AG09309 (cell line): ENCODE measurements at regions not wholly inside any gene's neighbourhood (a gene's known extent, or its start where the extent isn't known, plus 50 kb on each side); places are given as distances from the start of the nearest gene placed in this dataset.

Experiments used
- DNase-seq: peaks from one replicate; pipeline ENCODE4 v3.0.0-alpha.2; 2010; ENCODE audit warnings: low read depth
- H3K4me3 ChIP-seq: 2 replicates; pipeline ENCODE4 v1.5.1; 2011; ENCODE audit warnings: mild to moderate bottlenecking, low read depth, low read length, moderate library complexity; ENCODE audit not compliant: control insufficient read depth
- TF ChIP-seq, protein P1 (sequence below): IDR thresholded peaks from 2 replicates; pipeline ENCODE4 v1.5.1; 2011; ENCODE audit warnings: mild to moderate bottlenecking, low read depth, low read length, inconsistent platforms; ENCODE audit not compliant: insufficient read depth, control insufficient read depth; ENCODE audit errors: missing control alignments

DNA sequence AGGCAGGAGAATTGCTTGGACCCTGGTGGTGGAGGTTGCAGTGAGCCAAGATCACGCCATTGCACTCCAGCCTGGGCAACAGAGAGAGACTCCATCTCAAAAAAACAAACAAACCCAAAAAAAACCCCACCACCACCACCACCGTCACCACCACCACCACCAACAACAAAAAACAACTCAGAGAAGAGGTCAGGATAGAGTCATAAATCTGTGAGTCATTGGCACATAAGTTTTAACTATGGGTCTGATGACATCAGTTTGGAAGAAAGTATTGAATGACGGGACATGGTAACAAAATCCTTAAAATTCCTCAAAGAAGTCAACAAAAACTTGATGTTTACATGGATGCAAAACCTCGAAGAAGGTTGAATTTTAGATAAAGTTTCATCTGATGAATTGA lies 288.0 kb upstream of the SFRP2 start:
- H3K4me3 ChIP-seq: no peak overlapping the region
- DNase-seq: no peak
- TF ChIP-seq, protein P1, sequence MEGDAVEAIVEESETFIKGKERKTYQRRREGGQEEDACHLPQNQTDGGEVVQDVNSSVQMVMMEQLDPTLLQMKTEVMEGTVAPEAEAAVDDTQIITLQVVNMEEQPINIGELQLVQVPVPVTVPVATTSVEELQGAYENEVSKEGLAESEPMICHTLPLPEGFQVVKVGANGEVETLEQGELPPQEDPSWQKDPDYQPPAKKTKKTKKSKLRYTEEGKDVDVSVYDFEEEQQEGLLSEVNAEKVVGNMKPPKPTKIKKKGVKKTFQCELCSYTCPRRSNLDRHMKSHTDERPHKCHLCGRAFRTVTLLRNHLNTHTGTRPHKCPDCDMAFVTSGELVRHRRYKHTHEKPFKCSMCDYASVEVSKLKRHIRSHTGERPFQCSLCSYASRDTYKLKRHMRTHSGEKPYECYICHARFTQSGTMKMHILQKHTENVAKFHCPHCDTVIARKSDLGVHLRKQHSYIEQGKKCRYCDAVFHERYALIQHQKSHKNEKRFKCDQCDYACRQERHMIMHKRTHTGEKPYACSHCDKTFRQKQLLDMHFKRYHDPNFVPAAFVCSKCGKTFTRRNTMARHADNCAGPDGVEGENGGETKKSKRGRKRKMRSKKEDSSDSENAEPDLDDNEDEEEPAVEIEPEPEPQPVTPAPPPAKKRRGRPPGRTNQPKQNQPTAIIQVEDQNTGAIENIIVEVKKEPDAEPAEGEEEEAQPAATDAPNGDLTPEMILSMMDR: no peak

DNA sequence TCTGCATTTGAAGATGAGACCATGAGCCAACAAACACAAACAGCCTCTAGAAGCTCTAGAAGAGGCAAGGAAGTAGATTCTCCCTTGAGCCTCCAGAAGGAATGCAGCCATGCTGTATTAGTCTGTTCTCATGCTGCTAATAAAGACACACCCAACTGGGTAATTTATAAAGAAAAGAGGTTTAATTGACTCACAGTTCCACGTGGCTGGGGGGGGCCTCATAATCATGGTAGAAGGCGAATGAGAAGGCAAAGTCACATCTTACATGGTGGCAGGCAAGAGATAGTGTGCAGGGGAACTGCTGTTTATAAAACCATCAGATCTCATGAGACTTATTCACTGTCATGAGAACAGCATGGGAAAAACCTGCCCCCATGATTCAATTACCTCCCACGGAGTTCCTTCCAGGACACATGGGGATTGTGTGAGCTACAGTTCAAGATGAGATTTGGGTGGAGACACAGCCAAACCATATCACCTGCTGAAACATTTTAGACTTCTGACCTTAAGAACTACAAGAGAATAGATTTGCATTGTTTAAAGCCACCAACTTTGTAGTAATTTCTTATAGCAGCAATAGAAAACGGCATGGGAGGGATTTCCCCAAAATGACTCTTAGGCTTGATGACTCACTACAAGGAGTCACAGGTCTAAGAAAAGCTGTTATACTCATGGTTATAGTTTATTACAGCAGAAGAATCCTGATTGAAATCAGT lies 284.4 kb upstream of the SFRP2 start:
- peak; percentile 54 for DNase-seq
- H3K4me3 ChIP-seq: no peak overlapping the region

DNA sequence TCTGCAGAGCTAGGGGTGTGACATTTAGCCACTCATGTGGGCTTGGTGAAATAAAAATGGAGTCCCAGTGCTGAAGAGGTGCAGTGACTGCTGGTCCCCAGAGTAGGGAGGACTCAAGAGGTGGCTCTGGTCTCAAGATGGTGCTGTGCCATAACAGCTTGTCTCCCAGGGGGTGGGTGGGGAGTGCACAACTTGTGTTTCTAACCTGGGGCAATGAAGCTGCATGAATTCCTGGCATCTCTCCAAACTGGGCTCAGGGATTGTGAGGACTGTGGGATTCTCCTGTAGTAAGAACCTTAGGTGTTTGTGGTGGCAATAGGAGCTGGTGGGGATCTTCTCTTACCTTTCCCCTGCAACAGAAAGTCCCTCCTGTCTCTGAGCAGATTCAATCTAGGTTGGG lies 278.9 kb upstream of the SFRP2 start:
- TF ChIP-seq, protein P1: no peak

More for the DNA sequence above, 284.4 kb upstream of the SFRP2 start:
- TF ChIP-seq, protein P1: no peak

DNA sequence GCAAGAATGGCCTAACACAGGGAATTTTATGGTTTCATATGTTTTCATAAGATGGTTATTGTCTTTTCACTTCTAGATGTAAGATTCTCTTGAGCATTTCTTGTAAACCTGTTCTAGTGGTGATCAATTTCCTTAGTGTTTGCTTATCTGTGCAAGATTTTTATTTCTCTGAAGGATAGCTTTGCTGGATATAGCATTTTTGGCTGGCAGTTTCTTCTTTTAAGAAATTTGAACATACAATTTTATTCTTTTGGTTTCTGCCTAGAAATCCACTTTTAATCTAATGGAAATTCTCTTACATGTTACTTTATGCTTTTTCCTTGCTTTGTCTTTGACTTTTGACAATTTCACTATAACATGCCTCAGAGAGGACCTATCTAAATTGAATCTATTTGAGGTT lies 276.5 kb upstream of the SFRP2 start:
- H3K4me3 ChIP-seq: no peak overlapping the region
- TF ChIP-seq, protein P1: no peak
- DNase-seq: no peak

More for the DNA sequence above, 278.9 kb upstream of the SFRP2 start:
- no peak overlapping the region for H3K4me3 ChIP-seq
- no peak for DNase-seq

DNA sequence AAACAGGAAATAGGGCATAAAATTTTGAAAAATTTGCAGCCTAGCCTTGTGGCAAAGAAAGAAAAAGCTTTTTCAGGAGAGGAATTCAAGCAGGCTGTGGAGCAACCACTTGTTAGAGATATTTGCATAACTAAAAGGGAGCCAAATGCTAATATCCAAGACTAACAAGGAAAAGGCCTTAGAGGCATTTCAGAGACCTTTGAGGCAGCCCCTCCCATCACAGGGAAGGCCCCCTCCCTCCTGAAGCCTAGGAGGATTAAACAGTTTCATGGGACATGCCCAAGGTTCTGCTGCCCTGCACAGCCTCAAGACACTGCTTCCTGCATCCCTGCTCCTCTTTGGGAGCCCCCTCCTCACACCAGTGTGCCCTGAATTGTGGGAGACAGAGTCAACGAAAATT lies 275.4 kb upstream of the SFRP2 start:
- H3K4me3 ChIP-seq: no peak overlapping the region
- DNase-seq: no peak

DNA sequence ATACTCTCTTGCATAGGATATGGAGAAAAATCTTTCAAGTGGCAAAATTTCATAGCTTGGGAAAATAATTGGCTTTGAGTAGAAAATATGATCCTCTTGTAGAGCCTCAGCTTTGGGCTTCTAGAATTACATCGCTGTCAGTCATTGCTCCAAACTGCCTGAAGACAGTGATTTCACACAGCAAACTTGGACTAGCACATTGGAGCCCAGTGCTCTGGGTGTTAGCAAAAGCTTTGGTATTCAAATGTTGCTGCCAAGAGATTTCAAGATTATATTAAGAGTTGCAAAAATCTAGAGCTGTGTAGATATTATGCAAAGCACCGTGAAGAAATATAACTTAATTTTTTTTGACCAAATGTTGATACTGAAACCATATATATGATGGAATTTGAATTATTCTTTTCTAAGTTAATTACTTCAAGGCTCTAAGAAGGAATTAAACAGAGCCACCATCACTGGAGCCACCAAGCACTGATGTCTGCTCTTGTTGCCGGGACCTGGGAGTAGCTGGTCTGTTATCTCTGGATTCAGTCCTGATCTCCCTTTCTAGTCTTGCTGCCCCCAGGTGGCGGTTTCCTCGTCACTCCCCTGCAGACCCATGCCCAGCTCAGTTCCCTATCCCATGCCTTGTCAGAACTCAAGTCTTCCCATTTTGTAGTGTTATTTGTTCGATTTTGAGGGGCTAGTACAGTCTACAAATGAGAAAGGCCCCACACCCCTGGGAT lies 260.7 kb upstream of the SFRP2 start:
- peak; percentile 80 for DNase-seq
- no peak overlapping the region for H3K4me3 ChIP-seq
- TF ChIP-seq, protein P1: no peak

More for the DNA sequence above, 275.4 kb upstream of the SFRP2 start:
- TF ChIP-seq, protein P1: no peak
